PC-3 (cell line): ENCODE measurements at regions not wholly inside any gene's neighbourhood (a gene's known extent, or its start where the extent isn't known, plus 50 kb on each side); places are given as distances from the start of the nearest gene placed in this dataset.

ENCODE experiments used
- ATAC-seq: fragments of 200-7000 bp; cut with Tn5 transposase; 2 replicates; pipeline ENCODE4 v1.9.1; 2020; ENCODE audit warnings: mild to moderate bottlenecking, moderate library complexity
- BruUV-seq: library from RNA; stranded (reverse); fragments of 400-500 nt; replicated peaks from 2 replicates; lab custom pipeline; 2021; lab: Mats Ljungman, UMichigan
- CTCF ChIA-PET: fragments of 300-600 bp; sonication (Branson Sonifier 250); formaldehyde crosslinking; loops from one replicate; lab custom pipeline; 2022; ENCODE audit warnings: antibody characterized with exemption; lab: Charles Lee
- POLR2A ChIA-PET: fragments of 300-600 bp; sonication (Branson Sonifier 250); formaldehyde crosslinking; loops from one replicate; lab custom pipeline; 2022; ENCODE audit warnings: antibody characterized with exemption; ENCODE audit not compliant: unreplicated experiment; lab: Charles Lee
- DNase-seq: peaks from one replicate; pipeline ENCODE4 v3.0.0-alpha.2; 2015
- H2AFZ ChIP-seq: fragments of 300-600 bp; sonication (generic); 2 replicates; pipeline ENCODE4 v1.6.0; 2016; ENCODE audit warnings: antibody characterized with exemption, low read length
- H3F3A ChIP-seq: fragments of 300-600 bp; sonication (generic); one replicate; pipeline ENCODE4 v1.6.0; 2017; ENCODE audit warnings: antibody characterized with exemption, low read length, control low read depth, mild to moderate bottlenecking; ENCODE audit not compliant: unreplicated experiment
- H3K27ac ChIP-seq: fragments of 300-600 bp; sonication (generic); 2 replicates; pipeline ENCODE4 v1.5.1; 2016; ENCODE audit warnings: mild to moderate bottlenecking, low read length
- H3K27me3 ChIP-seq: fragments of 300-600 bp; sonication (generic); 2 replicates; pipeline ENCODE4 v1.6.1; 2016; ENCODE audit warnings: low read length, mixed read lengths
- H3K36me3 ChIP-seq: fragments of 300-600 bp; sonication (generic); 2 replicates; pipeline ENCODE4 v1.6.1; 2016; ENCODE audit warnings: low read depth, mixed run types, low read length, mixed read lengths
- H3K4me1 ChIP-seq: fragments of 300-600 bp; sonication (generic); 2 replicates; pipeline ENCODE4 v1.5.1; 2016; ENCODE audit warnings: low read length; ENCODE audit not compliant: insufficient read depth
- H3K4me2 ChIP-seq: fragments of 300-600 bp; sonication (generic); 2 replicates; pipeline ENCODE4 v1.6.0; 2016; ENCODE audit warnings: low read length
- H3K4me3 ChIP-seq: fragments of 300-600 bp; sonication (generic); 2 replicates; pipeline ENCODE4 v1.5.1; 2016; ENCODE audit warnings: mild to moderate bottlenecking, low read length, mixed read lengths
- H3K79me2 ChIP-seq: fragments of 300-600 bp; sonication (generic); 2 replicates; pipeline ENCODE4 v1.6.1; 2017; ENCODE audit warnings: low read length, mixed read lengths
- H3K9ac ChIP-seq: fragments of 300-600 bp; sonication (generic); 2 replicates; pipeline ENCODE4 v1.6.0; 2016; ENCODE audit warnings: mild to moderate bottlenecking, low read length
- H3K9me2 ChIP-seq: fragments of 300-600 bp; sonication (generic); replicated peaks from 2 replicates; pipeline ENCODE4 v1.6.1; 2016; ENCODE audit warnings: mixed run types, low read length, mixed read lengths
- H3K9me3 ChIP-seq: fragments of 300-600 bp; sonication (generic); 2 replicates; pipeline ENCODE4 v1.6.1; 2016; ENCODE audit warnings: low read length, mixed read lengths
- H4K20me1 ChIP-seq: fragments of 300-600 bp; sonication (generic); 2 replicates; pipeline ENCODE4 v1.6.1; 2016; ENCODE audit warnings: low read length, mixed read lengths
- EZH2 ChIP-seq: fragments of 300-600 bp; sonication (generic); IDR thresholded peaks from one replicate; pipeline ENCODE4 v1.6.1; 2017; ENCODE audit warnings: antibody characterized with exemption, mild to moderate bottlenecking, low read length; ENCODE audit not compliant: unreplicated experiment
- EZH2phosphoT487 ChIP-seq: fragments of 300-600 bp; sonication (generic); IDR thresholded peaks from 2 replicates; pipeline ENCODE4 v1.6.1; 2018; ENCODE audit warnings: mild to moderate bottlenecking, antibody characterized with exemption, low read length, borderline replicate concordance
- intact Hi-C: fragments of 100-400 bp; cut with micrococcal nuclease; formaldehyde crosslinking; loops from 2 replicates; pipeline ENCODE4 v1.9.0; 2023
- TF ChIP-seq, protein P1 (sequence below): fragments of 300-600 bp; sonication (generic); conservative IDR thresholded peaks from 2 replicates; pipeline ENCODE4 v1.5.1; 2017; ENCODE audit warnings: antibody characterized with exemption, low read depth, mild to moderate bottlenecking, low read length

- Histone ChIP-seq H3F3A (no peaks in the 10 kb centered on the region), H3K4me3 (no peak overlapping the region), H4K20me1 (no peaks in the 10 kb centered on the region), H3K9me3 (no peaks in the 10 kb centered on the region), H3K4me1 (no peaks in the 10 kb centered on the region), H3K79me2 (no peaks in the 10 kb centered on the region), H3K4me2 (no peak overlapping the region), H3K27ac (no peak overlapping the region), H3K9ac (no peak overlapping the region), H2AFZ (no peak overlapping the region), H3K9me2 (no peaks in the 10 kb centered on the region), H3K27me3 (no peaks in the 10 kb centered on the region), H3K36me3 (no peaks in the 10 kb centered on the region)
- DNase-seq, result no peak
- TF ChIP-seq EZH2phosphoT487 (no peak), EZH2 (no peak)
- TF ChIP-seq, protein P1, sequence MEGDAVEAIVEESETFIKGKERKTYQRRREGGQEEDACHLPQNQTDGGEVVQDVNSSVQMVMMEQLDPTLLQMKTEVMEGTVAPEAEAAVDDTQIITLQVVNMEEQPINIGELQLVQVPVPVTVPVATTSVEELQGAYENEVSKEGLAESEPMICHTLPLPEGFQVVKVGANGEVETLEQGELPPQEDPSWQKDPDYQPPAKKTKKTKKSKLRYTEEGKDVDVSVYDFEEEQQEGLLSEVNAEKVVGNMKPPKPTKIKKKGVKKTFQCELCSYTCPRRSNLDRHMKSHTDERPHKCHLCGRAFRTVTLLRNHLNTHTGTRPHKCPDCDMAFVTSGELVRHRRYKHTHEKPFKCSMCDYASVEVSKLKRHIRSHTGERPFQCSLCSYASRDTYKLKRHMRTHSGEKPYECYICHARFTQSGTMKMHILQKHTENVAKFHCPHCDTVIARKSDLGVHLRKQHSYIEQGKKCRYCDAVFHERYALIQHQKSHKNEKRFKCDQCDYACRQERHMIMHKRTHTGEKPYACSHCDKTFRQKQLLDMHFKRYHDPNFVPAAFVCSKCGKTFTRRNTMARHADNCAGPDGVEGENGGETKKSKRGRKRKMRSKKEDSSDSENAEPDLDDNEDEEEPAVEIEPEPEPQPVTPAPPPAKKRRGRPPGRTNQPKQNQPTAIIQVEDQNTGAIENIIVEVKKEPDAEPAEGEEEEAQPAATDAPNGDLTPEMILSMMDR, result no peak
- no peak for ATAC-seq
- no TSS peak for BruUV-seq
- CTCF ChIA-PET, result no interaction called here
- intact Hi-C loops, result no loop called here
- POLR2A ChIA-PET, result no interaction called here
Observed at GRCh38 chr10:9469663-9470205, 1415.2 kb downstream of the GATA3 start.

DNA sequence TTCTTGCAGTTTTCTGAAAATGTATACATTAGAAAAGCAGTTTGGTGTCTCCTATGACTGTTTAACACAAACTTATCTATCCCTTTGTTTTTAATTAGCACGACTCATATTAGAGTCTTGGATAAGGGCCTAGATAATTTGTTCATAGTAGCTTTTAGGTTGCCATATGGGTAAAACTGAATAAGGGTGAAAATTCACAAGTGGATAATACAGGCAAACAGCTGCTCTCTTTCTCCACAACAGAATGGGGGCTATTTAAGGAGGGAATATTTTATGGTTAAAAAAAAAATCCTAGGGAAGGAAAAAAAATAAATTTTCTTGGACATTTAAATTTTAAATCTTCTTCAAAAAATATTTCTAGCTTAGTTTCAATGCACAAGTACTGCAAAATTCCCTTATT, 1416.1 kb downstream of the GATA3 start:
- Histone ChIP-seq H3K27me3 (no peaks in the 10 kb centered on the region), H3K36me3 (no peaks in the 10 kb centered on the region), H3K9me2 (no peaks in the 10 kb centered on the region), H3K9ac (no peak overlapping the region), H3K4me2 (no peak overlapping the region), H3K9me3 (no peaks in the 10 kb centered on the region), H4K20me1 (no peaks in the 10 kb centered on the region), H3K4me1 (no peaks in the 10 kb centered on the region), H2AFZ (no peak overlapping the region), H3F3A (no peaks in the 10 kb centered on the region), H3K4me3 (no peak overlapping the region), H3K79me2 (no peaks in the 10 kb centered on the region), H3K27ac (no peak overlapping the region)
- ChIA-PET POLR2A (no interaction called here), CTCF (no interaction called here)
- intact Hi-C loops, result no loop called here
- DNase-seq (no peak), ATAC-seq (no peak)
- no peak for TF ChIP-seq EZH2
- no peak for TF ChIP-seq EZH2phosphoT487
- TF ChIP-seq, protein P1, result no peak
- BruUV-seq, result no TSS peak

- Histone ChIP-seq H3K9ac (no peak overlapping the region), H3K79me2 (no peaks in the 10 kb centered on the region), H4K20me1 (no peaks in the 10 kb centered on the region), H3K27me3 (no peaks in the 10 kb centered on the region), H2AFZ (no peak overlapping the region), H3K9me3 (no peaks in the 10 kb centered on the region), H3K9me2 (no peaks in the 10 kb centered on the region), H3F3A (no peaks in the 10 kb centered on the region), H3K4me3 (no peak overlapping the region), H3K4me1 (no peaks in the 10 kb centered on the region), H3K36me3 (no peaks in the 10 kb centered on the region), H3K27ac (no peak overlapping the region), H3K4me2 (no peak overlapping the region)
- TF ChIP-seq, protein P1, result no peak
- TF ChIP-seq EZH2, result no peak
- no peak for TF ChIP-seq EZH2phosphoT487
- ATAC-seq, result no peak
- CTCF ChIA-PET, result no interaction called here
- no TSS peak for BruUV-seq
- POLR2A ChIA-PET, result no interaction called here
- intact Hi-C loops, result no loop called here
- no peak for DNase-seq
Observed at GRCh38 chr10:9501944-9502343, 1447.5 kb downstream of the GATA3 start.
